ENCODE measurements at regions not wholly inside any gene's neighbourhood (a gene's known extent, or its start where the extent isn't known, plus 50 kb on each side); places are given as distances from the start of the nearest gene placed in this dataset.

DNA sequence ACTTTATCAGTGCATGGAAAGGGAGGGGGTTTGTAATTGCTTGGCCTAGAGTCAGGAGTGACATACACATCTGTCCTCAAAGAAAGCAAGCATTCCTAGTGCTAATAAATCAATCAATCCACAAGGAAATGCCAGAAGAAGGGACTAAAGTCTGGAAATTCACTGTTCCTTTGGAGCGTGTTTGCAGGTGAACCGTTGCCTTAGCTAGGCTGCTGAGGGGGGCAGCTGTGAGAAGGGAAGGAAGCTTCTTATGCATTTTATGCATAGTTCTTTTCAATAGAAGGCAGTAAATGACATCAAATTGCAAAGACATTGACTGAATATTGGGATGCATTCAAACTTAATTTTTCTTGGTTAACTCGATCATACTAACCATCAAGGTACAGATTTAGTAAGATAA, 1092.5 kb upstream of the SEMA6A start:
- H3K27ac Mint-ChIP-seq = peak overlapping the region; percentile 94
- H2AFZ ChIP-seq = peak overlapping the region; percentile 24; the same call in 1 of the 2 replicates
- H4K20me1 ChIP-seq (replicated peaks; ENCODE audit: insufficient read depth) = no peaks in the 10 kb centered on the region
- H3K4me3 ChIP-seq = peak overlapping the region; percentile 33
- no peaks in the 10 kb centered on the region for H3K27me3 ChIP-seq (ENCODE audit: insufficient read depth)
- H3K4me1 Mint-ChIP-seq = peaks cover 25% of the 10 kb centered on the region
- no peaks in the 10 kb centered on the region for H3K9me2 ChIP-seq (ENCODE audit: insufficient read depth)
- H3K36me3 Mint-ChIP-seq (ENCODE audit: low read depth) = peaks cover 2% of the 10 kb centered on the region; the same call in 1 of the 3 replicates
- H3K36me3 ChIP-seq (ENCODE audit: insufficient read depth) = no peaks in the 10 kb centered on the region
- DNase-seq (ENCODE audit: low spot score) (peak; percentile 50), ATAC-seq (peak; percentile 67)
- H3K27ac ChIP-seq (ENCODE audit: low read depth) = peak overlapping the region; percentile 93
- H3K4me2 ChIP-seq = peak overlapping the region; percentile 69
- TF ChIP-seq ZNF114 (CRISPR knock-in tag; IDR thresholded peaks at IDR 0.05) (no peak), STAT1 (IDR thresholded peaks at IDR 0.05; ENCODE audit: unreplicated experiment) (no peak), CTCF (conservative IDR thresholded peaks at IDR 0.05; ENCODE audit: low read depth in 2 of 2) (no peak), ZNF331 (CRISPR knock-in tag; IDR thresholded peaks at IDR 0.05; ENCODE audit: low read depth) (no peak), EZH2phosphoT487 (IDR thresholded peaks at IDR 0.05; ENCODE audit: unreplicated experiment) (no peak), REST (IDR thresholded peaks at IDR 0.05; ENCODE audit: unreplicated experiment) (no peak), ETS1 (IDR thresholded peaks at IDR 0.05) (no peak), CREB1 (CRISPR knock-in tag; IDR thresholded peaks at IDR 0.05; ENCODE audit: low read depth) (no peak), NANOG (IDR thresholded peaks at IDR 0.05; ENCODE audit: borderline replicate concordance) (no peak), JUNB (IDR thresholded peaks at IDR 0.05; ENCODE audit: unreplicated experiment) (no peak), EZH2 (IDR thresholded peaks at IDR 0.05; ENCODE audit: low read depth, unreplicated experiment) (no peak), POLR2AphosphoS5 (IDR thresholded peaks at IDR 0.05; ENCODE audit: low read depth) (no peak)
- TF ChIP-seq, protein P1, sequence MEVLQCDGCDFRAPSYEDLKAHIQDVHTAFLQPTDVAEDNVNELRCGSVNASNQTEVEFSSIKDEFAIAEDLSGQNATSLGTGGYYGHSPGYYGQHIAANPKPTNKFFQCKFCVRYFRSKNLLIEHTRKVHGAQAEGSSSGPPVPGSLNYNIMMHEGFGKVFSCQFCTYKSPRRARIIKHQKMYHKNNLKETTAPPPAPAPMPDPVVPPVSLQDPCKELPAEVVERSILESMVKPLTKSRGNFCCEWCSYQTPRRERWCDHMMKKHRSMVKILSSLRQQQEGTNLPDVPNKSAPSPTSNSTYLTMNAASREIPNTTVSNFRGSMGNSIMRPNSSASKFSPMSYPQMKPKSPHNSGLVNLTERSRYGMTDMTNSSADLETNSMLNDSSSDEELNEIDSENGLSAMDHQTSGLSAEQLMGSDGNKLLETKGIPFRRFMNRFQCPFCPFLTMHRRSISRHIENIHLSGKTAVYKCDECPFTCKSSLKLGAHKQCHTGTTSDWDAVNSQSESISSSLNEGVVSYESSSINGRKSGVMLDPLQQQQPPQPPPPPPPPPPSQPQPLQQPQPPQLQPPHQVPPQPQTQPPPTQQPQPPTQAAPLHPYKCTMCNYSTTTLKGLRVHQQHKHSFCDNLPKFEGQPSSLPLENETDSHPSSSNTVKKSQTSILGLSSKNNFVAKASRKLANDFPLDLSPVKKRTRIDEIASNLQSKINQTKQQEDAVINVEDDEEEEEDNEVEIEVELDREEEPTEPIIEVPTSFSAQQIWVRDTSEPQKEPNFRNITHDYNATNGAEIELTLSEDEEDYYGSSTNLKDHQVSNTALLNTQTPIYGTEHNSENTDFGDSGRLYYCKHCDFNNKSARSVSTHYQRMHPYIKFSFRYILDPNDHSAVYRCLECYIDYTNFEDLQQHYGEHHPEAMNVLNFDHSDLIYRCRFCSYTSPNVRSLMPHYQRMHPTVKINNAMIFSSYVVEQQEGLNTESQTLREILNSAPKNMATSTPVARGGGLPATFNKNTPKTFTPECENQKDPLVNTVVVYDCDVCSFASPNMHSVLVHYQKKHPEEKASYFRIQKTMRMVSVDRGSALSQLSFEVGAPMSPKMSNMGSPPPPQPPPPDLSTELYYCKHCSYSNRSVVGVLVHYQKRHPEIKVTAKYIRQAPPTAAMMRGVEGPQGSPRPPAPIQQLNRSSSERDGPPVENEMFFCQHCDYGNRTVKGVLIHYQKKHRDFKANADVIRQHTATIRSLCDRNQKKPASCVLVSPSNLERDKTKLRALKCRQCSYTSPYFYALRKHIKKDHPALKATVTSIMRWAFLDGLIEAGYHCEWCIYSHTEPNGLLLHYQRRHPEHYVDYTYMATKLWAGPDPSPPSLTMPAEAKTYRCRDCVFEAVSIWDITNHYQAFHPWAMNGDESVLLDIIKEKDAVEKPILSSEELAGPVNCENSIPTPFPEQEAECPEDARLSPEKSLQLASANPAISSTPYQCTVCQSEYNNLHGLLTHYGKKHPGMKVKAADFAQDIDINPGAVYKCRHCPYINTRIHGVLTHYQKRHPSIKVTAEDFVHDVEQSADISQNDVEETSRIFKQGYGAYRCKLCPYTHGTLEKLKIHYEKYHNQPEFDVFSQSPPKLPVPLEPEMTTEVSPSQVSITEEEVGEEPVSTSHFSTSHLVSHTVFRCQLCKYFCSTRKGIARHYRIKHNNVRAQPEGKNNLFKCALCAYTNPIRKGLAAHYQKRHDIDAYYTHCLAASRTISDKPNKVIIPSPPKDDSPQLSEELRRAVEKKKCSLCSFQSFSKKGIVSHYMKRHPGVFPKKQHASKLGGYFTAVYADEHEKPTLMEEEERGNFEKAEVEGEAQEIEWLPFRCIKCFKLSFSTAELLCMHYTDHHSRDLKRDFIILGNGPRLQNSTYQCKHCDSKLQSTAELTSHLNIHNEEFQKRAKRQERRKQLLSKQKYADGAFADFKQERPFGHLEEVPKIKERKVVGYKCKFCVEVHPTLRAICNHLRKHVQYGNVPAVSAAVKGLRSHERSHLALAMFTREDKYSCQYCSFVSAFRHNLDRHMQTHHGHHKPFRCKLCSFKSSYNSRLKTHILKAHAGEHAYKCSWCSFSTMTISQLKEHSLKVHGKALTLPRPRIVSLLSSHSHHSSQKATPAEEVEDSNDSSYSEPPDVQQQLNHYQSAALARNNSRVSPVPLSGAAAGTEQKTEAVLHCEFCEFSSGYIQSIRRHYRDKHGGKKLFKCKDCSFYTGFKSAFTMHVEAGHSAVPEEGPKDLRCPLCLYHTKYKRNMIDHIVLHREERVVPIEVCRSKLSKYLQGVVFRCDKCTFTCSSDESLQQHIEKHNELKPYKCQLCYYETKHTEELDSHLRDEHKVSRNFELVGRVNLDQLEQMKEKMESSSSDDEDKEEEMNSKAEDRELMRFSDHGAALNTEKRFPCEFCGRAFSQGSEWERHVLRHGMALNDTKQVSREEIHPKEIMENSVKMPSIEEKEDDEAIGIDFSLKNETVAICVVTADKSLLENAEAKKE (CRISPR knock-in tag; IDR thresholded peaks at IDR 0.05) = no peak
- H3K4me1 ChIP-seq (ENCODE audit: insufficient read depth) = peaks cover 27% of the 10 kb centered on the region
- no peaks in the 10 kb centered on the region for H3K79me2 ChIP-seq (replicated peaks; ENCODE audit: insufficient read depth)
- no peaks in the 10 kb centered on the region; the same call in 2 of the 3 replicates for H3K9me3 Mint-ChIP-seq
- H3K4me3 Mint-ChIP-seq = peak overlapping the region; percentile 34; the same call in 2 of the 3 replicates
- H3F3A ChIP-seq (replicated peaks; ENCODE audit: low read depth) = no peaks in the 10 kb centered on the region
- H3K27me3 Mint-ChIP-seq (ENCODE audit: insufficient read depth, low read depth, poor library complexity) = no peaks in the 10 kb centered on the region

Measured in GM23338 (cell line).